NOMO-1 treated with DMSO at 0.1 percent for 48 hours (cell line): ENCODE measurements at regions not wholly inside any gene's neighbourhood (a gene's known extent, or its start where the extent isn't known, plus 50 kb on each side); places are given as distances from the start of the nearest gene placed in this dataset.

ENCODE experiments used
- DNase-seq: peaks from one replicate; lab custom pipeline; 2025; ENCODE audit not compliant: unreplicated experiment; lab: John Stamatoyannopoulos, UW

GRCh38 chr1:5548266-5548665 lies 444.0 kb downstream of the NPHP4 start:
- no peak for DNase-seq

- no peak for DNase-seq
Measured at GRCh38 chr1:5543235-5543634, 449.0 kb downstream of the NPHP4 start.

GRCh38 chr1:5532811-5533210 lies 459.4 kb downstream of the NPHP4 start:
- DNase-seq, result no peak

DNA sequence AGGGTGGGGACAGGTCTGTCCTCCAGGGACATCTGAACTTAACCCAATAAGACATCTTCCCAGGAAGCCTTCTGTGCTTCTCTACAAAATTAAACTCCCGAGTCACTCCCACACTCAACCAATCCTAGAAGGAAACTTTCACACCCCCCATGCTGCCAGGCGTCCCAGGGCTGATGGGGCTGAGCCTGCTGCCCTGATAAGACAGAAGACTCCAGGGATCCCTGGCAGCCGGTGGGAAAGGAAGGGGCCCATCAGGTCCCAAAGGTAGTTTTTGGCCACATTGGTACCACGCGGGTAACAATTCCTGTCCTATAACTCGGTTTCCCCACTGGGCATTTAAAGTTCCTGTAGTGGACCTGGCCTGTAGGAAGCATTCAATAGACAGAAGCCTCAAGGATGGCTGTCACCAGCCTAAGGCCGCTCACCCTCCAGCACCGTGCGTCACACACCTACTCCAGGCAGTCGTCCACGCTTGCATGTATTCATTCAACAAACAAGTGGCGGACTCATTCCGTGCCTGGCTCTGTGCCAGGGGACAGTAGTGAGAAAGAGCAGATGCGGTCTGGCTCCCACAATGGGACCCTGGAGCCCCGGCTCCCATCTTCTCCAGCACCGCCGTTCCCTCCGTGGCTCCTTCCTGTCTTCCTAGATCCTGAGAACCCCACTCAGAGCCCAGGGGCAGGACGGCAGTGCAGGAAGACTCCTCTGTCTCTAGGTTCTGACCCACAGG lies 465.2 kb downstream of the NPHP4 start:
- no peak for DNase-seq

DNA sequence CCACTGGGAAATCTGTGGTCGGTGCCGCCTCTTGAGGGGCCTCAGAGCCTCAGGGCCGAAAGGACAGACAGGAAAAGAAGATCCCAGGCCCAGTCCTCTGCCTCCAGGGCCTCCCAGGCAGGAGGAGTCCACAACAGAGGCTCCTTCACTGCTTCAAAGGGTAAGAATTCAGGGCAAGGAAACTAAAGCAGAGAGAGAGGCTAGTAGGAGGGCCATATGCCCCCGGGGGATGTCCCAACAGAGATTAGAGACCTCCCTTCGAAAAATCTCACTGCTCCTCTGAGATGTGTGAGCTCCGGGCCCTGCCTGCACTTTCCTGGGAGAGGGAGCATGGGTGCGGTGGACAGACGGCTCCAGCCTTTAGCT lies 465.9 kb downstream of the NPHP4 start:
- no peak for DNase-seq

DNA sequence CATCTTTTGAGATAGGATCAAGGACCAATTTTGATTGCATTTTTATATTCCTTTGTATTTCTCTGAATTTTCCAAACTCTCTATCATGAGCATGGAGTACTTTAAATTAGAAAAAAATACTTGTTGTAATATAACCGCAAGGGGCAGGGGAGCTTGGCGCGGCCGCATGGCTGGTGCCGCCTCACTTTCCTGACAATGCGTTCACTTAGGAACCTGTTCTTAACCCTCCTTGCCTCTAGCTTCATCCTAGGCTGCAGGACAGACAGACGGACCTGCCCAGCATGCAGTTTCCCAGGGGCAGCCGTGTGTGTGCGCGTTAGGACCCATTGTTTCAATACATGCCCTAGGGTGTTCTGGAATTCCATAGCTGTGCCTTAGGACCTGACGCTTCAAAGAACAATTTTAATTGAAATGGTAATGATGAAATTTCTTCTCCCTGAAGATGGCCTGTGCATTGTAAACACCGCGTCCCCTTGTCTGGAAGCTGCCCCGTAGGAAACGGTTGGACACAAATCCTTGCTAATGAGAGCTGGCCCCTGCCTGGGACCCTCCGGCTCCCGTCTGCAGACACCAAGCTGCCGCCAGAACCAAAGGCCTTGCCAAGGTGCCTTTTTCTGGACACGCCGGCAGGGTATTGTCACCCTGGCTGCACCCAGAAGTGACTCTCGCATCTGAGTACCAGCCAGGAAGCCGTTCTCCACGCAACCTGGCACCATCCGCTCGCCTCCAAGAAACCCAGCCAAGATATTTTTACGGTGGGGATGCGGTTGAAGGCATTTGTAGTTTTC lies 466.4 kb downstream of the NPHP4 start:
- DNase-seq, result no peak

DNA sequence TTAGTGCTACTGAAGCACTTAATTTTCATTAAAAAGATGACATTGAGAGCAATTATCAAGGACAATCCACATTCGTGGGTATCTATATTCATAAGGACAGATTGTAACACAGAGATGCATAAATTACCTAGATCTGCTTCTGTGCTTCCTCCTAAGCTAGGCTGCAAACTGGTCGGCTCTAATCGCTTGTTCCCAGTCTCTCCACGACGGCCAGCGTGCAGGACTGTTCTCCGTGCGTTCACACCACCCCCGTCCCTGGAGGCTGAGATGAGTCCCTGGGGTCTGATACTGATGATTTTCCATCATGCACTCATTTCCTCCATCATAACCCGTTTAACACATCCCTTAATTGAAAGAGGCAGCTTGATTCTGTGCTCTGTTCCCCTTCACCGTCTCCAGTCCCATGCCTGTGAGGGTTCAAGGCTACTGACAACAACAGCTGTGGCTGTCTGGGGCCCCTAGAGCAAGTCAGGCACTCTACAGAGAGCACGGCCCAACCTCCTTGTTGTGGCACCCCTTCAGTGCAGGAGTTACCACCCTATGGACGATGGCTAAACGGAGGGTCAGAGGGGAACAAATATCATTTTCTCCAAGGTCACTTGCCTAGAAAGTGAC lies 469.6 kb downstream of the NPHP4 start:
- no peak for DNase-seq

DNA sequence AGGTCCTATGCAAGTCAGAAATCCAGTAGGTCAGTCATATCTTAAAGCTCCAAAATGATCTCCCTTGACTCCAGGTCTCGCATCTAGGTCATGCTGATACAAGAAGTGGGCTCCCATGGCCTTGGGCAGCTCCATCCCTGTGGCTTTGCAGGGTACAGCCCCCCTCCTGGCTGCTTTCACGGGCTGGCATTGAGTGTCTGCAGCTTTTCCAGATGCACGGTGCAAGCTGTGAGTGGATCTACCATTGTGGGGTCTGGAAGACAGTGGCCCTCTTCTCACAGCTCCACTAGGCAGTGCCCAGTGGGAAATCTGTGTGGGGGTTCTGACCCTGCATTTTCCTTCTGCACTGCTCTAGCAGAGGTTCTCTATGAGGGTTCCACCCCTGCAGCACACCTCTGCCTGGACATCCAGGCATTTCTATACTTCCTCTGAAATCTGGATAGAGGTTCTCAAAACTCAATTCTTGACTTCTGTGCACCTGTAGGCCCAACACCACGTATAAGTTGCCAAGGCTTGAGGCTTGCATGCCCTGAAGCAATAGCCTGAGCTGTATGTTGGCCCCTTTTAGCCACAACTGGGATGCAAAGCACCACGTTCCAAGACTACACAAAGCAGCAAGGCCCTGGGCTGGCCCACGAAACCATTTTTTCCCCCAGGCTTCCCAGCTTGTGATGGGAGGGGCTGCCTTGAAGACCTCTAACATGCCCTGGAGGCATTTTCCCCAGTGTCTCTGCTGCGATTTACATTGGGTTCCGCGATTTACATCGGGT lies 472.7 kb downstream of the NPHP4 start:
- no peak for DNase-seq

DNA sequence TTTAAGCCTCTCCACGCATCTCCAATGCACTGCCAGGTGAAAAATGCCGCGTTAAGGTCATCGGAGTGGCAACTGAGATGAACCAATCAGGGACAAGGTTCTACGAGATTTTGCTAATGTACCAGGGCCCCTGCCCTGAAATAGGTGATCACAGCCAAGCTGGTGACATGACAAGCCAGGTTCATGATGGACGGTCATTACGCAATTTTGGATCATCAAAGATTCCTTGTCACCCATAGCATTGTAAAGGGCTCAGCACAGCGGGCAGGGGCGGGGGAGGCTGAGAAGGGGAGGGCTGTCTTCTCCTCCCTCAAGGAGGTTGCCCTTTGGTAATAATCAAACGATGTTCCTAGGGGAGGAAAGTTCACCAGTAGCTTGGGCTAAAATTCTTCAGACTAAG lies 475.5 kb downstream of the NPHP4 start:
- no peak for DNase-seq

DNA sequence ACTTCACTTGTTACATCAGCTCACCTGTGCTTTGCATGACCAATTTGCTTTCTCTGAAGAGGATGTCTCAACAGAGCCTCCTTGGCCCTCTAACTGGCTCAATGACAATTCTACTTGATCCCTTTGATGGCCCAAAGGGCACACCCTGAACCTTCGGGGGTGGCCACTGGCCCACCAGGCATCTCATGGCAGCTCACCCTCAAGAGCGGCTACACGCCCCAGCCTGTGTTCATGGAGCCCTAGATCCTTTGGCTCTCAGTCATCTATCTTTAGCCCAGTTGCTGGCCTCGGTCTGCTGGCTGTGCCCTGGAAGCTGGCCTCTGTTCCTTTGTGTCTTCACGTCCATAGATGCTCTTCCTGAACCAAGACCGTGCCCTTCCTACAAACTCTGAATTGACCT lies 476.7 kb downstream of the NPHP4 start:
- no peak for DNase-seq

GRCh38 chr1:5514527-5515183 lies 477.6 kb downstream of the NPHP4 start:
- DNase-seq, result peak; percentile 30

DNA sequence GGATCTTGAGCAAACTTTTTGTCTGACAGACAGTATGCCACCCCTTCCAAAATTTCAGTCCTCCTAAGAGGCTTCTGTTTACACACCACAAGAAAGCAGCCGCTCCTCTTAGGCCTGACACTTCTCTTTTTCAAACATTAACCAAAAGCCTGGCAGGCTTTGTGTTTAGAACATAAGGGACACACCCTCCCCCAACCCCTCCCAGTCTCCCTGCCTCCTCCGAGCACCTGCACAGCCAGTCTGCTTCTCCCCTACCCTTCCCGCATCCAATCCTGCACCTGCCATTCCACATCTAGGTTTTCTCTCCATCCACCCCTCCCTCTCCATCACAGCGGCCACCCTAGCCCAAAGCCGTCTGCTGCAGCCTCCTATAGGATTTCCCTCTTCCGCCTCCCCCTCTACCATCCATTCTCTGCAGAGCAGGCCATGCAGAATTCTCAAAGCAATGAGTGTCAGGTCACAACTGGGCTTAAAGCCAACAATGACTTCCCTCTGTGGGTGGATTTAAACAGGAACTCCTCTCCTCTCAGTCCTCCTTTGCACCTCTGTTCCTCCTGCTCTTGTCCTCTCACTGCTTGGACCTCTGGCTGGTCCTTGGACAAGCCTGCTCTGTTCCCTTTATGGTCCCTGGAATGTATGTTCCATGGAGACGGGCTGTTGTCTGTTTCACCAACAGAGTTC lies 478.2 kb downstream of the NPHP4 start:
- no peak for DNase-seq

- DNase-seq, result no peak
Measured at GRCh38 chr1:5513179-5513578, 479.0 kb downstream of the NPHP4 start.

DNA sequence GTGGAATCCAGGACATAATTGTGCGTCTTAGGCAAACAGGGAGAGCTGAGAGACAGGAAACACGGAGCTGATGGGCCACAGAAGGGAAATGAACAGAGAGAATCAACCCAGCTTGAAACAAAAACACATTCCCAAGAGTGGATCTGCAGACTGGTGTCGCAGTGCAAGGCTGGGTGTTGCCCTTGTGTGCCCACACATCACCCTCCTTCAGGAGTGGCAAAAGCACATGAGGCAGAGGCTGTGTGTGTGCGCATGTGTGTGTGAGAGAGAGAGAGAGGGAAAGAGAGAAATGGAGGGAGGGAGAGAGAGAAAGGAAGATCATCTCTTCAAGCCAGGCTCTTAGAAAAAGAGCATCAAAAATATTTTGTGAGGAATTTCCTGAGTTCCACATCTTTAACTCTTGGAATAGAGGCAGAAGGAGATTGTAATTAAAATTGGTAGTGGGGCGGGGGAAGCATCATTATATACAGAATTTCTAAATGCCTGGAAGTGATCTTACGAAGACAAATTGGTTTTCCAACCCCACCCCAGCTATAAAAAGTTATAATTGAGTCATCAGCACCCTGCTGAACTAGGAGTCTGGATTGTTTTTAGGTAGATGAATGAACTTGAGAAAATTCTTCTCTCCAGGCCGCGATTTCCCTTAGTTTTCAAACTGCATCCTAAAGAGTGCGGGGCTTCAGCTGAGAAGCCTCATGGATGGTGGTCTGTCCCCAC lies 480.7 kb downstream of the NPHP4 start:
- no peak for DNase-seq

DNA sequence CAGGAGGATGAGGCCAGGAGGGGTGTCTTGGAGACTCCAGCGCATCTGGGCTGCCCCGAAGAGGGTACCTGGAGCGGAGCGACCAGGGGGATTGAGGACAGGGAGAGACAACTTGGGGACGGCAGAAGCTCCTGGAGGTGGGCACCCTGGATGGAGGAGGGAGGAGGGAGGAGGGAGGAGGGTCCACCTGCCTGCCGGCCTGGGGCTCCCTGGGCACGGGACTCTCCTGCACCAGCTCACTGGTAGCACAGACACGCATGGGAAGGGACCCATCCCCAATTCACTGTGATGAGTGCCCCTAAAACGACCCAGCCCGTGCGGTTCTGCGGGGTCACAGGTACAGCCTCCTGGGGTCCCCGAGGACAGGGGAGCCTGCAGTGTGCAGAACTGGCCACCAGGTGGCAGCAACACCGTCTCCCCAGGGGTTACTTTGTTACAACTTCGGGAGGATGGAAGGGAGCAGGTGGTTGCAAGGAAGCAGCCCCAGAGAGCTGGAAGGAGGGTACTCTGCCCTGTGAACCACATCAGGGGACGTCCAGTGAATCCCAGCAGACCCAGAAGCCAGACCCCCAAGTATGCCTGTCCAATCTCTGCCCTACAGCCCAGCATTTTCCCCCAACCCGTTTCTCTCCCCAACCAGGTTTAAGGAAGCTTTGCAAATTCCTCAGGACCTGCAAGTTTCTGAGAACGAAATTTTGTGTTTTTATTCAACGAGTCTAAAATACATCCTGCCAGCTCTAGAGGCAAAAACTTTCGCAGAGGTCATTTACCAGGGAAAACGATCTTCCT lies 482.4 kb downstream of the NPHP4 start:
- DNase-seq, result peak; percentile 11

- DNase-seq, result no peak
Measured at GRCh38 chr1:5508669-5509330, 483.4 kb downstream of the NPHP4 start.

DNA sequence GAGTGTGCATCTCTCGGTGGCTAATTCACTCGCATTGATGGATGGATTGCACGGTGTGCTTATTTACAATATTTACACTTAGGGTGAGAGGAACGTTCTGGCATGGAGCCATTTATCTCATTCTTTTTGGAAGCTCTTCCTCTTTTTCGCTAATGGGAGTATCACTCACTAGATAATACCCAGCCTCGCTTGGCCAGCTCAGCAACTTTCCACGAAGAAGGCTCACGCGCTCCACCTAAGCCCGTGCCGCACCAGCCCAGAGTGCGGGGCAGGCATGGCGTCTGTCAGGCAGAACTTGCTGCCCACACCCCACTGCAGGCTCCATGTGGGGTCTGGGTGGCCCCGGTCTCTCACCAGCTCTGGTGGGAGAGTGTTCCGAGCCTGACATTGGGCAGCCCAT lies 484.9 kb downstream of the NPHP4 start:
- DNase-seq, result no peak

DNA sequence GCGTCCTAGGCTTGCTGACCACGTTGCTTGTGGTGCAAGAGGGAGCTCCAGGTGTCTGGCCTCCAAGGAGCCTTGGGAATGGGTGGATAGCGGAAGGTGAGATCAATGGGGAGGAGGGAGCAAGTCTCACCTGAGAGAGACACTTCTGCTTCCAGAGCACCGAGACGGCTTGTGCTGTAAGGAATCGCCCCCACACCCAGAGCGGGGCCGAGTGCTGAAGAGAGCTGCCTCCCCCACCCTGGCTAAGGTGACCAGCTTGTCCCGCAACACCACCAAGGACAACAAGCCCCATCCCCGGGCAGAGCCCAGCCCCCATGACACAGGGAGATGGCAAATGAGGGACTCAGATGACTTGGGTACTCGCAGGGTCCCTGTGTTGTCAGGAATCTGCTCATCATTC lies 485.6 kb downstream of the NPHP4 start:
- DNase-seq, result no peak
